GM18502 (cell line): ENCODE measurements at regions not wholly inside any gene's neighbourhood (a gene's known extent, or its start where the extent isn't known, plus 50 kb on each side); places are given as distances from the start of the nearest gene placed in this dataset.

ENCODE experiments used
- ATAC-seq: cut with Tn5 transposase; IDR thresholded peaks from one replicate; pipeline ENCODE4 v1.9.1; 2021; ENCODE audit warnings: mild to moderate bottlenecking; ENCODE audit not compliant: unreplicated experiment, poor library complexity

GRCh38 chr4:111014537-111014936, 391.7 kb upstream of the PITX2 start:
- ATAC-seq = no peak

GRCh38 chr4:111016416-111016815, 393.5 kb upstream of the PITX2 start:
- ATAC-seq = no peak

GRCh38 chr4:111018216-111018615, 395.3 kb upstream of the PITX2 start:
- ATAC-seq = no peak

- ATAC-seq = no peak
Measured at GRCh38 chr4:111020476-111020875, 397.6 kb upstream of the PITX2 start.

GRCh38 chr4:111020961-111021360, 398.1 kb upstream of the PITX2 start:
- ATAC-seq = no peak

- ATAC-seq = no peak
Measured at GRCh38 chr4:111022758-111023157, 399.9 kb upstream of the PITX2 start.

GRCh38 chr4:111027526-111027925, 404.6 kb upstream of the PITX2 start:
- ATAC-seq = no peak

GRCh38 chr4:111028795-111029194, 405.9 kb upstream of the PITX2 start:
- no peak for ATAC-seq

GRCh38 chr4:111031001-111031579, 408.2 kb upstream of the PITX2 start:
- ATAC-seq = no peak

- ATAC-seq = no peak
Measured at GRCh38 chr4:111031596-111031995, 408.7 kb upstream of the PITX2 start.

GRCh38 chr4:111037591-111038360, 414.9 kb upstream of the PITX2 start:
- no peak for ATAC-seq

GRCh38 chr4:111040904-111041303, 418.0 kb upstream of the PITX2 start:
- no peak for ATAC-seq

- ATAC-seq = no peak
Measured at GRCh38 chr4:111043286-111043685, 420.4 kb upstream of the PITX2 start.

- no peak for ATAC-seq
Measured at GRCh38 chr4:111045992-111046391, 423.1 kb upstream of the PITX2 start.

- ATAC-seq = no peak
Measured at GRCh38 chr4:111046811-111047210, 423.9 kb upstream of the PITX2 start.

- ATAC-seq = no peak
Measured at GRCh38 chr4:111048316-111048715, 425.4 kb upstream of the PITX2 start.

GRCh38 chr4:111064342-111064993, 441.6 kb upstream of the PITX2 start:
- ATAC-seq = peak; percentile 60

GRCh38 chr4:111066001-111066400, 443.1 kb upstream of the PITX2 start:
- no peak for ATAC-seq

- no peak for ATAC-seq
Measured at GRCh38 chr4:111066447-111066846, 443.6 kb upstream of the PITX2 start.

- ATAC-seq = no peak
Measured at GRCh38 chr4:111066887-111067286, 444.0 kb upstream of the PITX2 start.

GRCh38 chr4:111068883-111069282, 446.0 kb upstream of the PITX2 start:
- no peak for ATAC-seq

- no peak for ATAC-seq
Measured at GRCh38 chr4:111070390-111070789, 447.5 kb upstream of the PITX2 start.
